Muscle layer of colon (tissue), 2 donors: ENCODE measurements at regions not wholly inside any gene's neighbourhood (a gene's known extent, or its start where the extent isn't known, plus 50 kb on each side); places are given as distances from the start of the nearest gene placed in this dataset.
"Not testable (repeated sequence)": the region's sequence is repeated elsewhere in the genome, so short reads cannot be mapped to it uniquely, and the experiment has no call there.

ENCODE experiments used
- H3K27ac ChIP-seq: one replicate; pipeline ENCODE4 v1.7.0; 2013; ENCODE audit warnings: low read depth, mild to moderate bottlenecking, low read length, moderate library complexity
- H3K27me3 ChIP-seq, 2 donors: one replicate each; pipeline ENCODE4 v1.7.0; 2013; ENCODE audit warnings: low read length in 2 of 2, mild to moderate bottlenecking in 2 of 2; ENCODE audit not compliant: insufficient read depth in 2 of 2, control insufficient read depth in 1 of 2
- H3K36me3 ChIP-seq: one replicate; pipeline ENCODE4 v1.7.0; 2013; ENCODE audit warnings: mild to moderate bottlenecking, low read length; ENCODE audit not compliant: insufficient read depth
- H3K4me1 ChIP-seq: one replicate; pipeline ENCODE4 v1.7.0; 2013; ENCODE audit warnings: mild to moderate bottlenecking, low read length; ENCODE audit not compliant: insufficient read depth
- H3K4me3 ChIP-seq, 2 donors: one replicate each; pipeline ENCODE4 v1.7.0; 2013; ENCODE audit warnings: low read length in 2 of 2, low read depth in 1 of 2, mild to moderate bottlenecking in 1 of 2, moderate library complexity in 1 of 2
- H3K9ac ChIP-seq: one replicate; pipeline ENCODE4 v1.7.0; 2013; ENCODE audit warnings: low read length
- H3K9me3 ChIP-seq: one replicate; pipeline ENCODE4 v1.7.0; 2013; ENCODE audit warnings: mild to moderate bottlenecking, low read length
- donor health status: abdominal sarcoma.
- donor health status: Adenocarcinoma of cecum.

DNA sequence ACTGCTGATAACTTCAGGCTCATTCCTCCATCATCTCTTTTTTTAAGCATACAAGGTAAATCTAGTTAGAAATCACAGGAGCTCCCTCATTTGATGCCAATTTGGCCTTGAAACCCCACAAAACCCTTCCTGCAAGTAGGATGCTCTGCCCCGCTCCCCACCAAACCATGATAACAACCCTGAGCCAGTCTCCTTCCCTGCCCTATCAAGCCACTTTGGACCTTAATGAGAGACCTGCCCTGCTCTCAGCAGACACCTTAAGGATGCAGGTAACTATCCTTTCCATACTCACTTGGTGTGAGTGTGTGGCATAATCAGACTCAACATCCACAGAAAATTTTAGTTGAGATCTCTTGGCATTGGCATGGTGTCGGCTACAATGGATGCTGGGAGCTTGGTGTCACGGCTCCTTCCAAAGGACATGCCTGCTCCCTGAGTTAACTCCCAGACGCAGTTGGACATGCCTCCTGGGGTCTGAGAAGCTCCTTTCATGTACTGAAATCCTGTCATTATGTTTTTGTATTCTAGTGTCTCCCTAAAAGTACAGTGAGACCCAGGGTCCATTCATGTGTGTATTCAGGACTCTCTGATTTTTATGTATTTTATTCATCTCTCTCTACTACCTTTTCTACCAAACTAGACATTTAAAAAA is 801.4 kb downstream of the TMEM121 start:
- H3K4me3 ChIP-seq, H3K9me3 ChIP-seq, H3K9ac ChIP-seq, H3K27me3 ChIP-seq, H3K4me1 ChIP-seq, H3K27ac ChIP-seq, H3K36me3 ChIP-seq: not testable (repeated sequence)

- not testable (repeated sequence) for H3K4me3 ChIP-seq, H3K36me3 ChIP-seq, H3K27ac ChIP-seq, H3K9ac ChIP-seq, H3K9me3 ChIP-seq, H3K27me3 ChIP-seq, H3K4me1 ChIP-seq
These were observed 802.9 kb downstream of the TMEM121 start for GRCh38 chr14:106329243-106329642.

DNA sequence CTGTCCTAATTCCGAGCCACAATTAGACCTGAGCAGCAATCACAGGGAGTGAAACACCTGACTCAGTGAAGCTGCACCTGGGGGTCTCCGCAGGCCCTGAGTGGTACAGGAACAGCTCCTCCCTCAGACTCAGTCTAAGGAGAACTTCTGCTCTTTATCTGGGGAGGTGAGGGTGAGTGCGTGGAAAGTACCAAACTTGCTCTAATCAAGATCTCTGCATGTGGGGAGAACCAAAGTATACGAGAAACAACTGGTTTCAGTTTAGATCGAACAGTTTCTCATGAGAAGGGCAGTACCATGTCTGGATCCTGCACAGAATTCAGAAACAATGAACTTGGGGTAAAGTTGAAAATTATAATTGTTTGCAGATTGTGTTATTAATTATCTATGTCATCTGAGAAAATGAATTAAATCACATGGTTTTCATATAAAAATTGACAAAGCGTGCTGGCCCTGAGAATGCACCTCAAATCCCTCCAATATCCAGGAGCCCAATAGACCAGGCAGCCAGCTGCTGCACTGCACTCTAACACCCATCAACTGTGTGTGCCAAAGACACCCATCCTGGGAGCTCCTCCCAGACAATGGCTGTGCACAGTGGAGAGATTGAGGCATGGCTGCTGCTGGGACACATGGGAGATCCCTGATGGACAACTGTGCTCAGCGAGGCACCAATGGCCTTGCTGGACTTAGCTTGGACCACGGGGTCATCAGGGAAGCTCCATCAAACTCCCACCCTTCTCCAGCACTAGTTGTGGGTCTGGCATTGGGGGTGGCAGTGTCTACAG is 803.8 kb downstream of the TMEM121 start:
- H3K9ac ChIP-seq, H3K9me3 ChIP-seq, H3K36me3 ChIP-seq, H3K4me3 ChIP-seq, H3K27ac ChIP-seq, H3K4me1 ChIP-seq, H3K27me3 ChIP-seq: not testable (repeated sequence)

- H3K4me3 ChIP-seq, H3K4me1 ChIP-seq, H3K9me3 ChIP-seq, H3K27me3 ChIP-seq, H3K9ac ChIP-seq, H3K36me3 ChIP-seq, H3K27ac ChIP-seq: not testable (repeated sequence)
These were observed 808.2 kb downstream of the TMEM121 start for GRCh38 chr14:106334428-106335109.

DNA sequence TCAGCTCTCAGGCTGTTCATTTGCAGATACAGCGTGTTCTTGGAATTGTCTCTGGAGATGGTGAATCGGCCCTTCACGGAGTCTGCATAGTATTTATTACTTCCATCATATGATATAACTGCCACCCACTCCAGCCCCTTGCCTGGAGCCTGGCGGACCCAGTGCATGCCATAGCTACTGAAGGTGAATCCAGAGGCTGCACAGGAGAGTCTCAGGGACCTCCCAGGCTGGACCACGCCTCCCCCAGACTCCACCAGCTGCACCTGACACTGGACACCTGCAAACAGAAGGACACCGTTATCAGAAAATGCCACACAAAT is 808.7 kb downstream of the TMEM121 start:
- not testable (repeated sequence) for H3K27ac ChIP-seq, H3K9ac ChIP-seq, H3K4me3 ChIP-seq, H3K36me3 ChIP-seq, H3K4me1 ChIP-seq, H3K27me3 ChIP-seq, H3K9me3 ChIP-seq

DNA sequence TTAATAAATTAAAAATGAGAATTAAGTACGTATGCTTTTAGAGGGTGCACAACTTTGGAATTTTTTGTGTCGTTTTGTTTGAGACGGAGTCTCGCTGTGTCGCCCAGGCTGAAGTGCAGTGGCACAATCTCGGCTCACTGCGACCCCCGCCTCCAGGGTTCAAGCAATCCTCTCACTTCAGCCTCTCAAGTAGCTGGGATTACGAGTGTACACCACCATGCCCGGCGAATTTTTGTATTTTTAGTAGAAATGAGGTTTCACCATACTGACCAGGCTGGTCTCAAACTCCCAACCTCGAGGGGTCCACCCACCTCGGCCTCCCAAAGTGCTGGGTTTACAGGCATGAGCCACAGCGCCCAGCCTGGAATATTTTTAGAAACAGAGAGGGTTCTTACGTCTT is 812.4 kb downstream of the TMEM121 start:
- not testable (repeated sequence) for H3K9me3 ChIP-seq, H3K9ac ChIP-seq, H3K4me1 ChIP-seq, H3K27me3 ChIP-seq, H3K27ac ChIP-seq, H3K4me3 ChIP-seq, H3K36me3 ChIP-seq

DNA sequence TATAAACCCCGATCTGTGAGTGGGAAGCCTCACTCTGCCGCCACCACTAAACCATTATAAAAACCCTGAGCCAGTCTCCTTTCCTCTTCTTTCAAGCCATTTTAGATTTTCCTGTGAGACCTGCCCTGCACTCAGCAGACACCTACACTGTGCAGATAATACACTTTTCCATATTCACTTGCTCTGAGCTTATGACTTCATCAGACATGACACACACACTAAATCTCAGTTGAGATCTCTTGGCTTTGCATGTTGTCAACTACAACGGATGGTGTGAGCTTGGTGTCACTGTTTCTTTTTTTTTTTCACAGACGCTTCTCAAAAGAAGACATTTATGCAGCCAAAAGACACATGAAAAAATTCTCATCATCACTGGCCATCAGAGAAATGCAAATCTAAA is 814.3 kb downstream of the TMEM121 start:
- not testable (repeated sequence) for H3K27me3 ChIP-seq, H3K27ac ChIP-seq, H3K9me3 ChIP-seq, H3K9ac ChIP-seq, H3K4me1 ChIP-seq, H3K36me3 ChIP-seq, H3K4me3 ChIP-seq

DNA sequence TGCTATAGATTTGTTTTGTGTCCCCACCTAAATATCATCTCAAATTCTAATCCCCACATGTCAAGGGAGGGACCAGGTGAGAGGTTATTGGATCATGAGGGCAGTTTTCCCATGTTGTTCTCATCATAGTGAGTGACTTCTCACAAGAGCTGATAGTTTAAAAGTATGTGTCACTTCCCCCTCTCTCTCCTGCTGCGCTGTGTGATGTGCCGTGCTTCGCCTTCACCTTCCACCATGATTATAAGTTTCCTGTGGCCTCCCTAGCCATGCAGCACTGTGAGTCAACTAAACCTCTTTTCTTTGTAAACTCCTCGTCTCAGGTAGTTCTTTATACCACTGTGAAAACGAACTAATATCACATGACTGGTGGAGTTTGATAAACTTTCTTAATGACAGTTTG is 814.8 kb downstream of the TMEM121 start:
- H3K9me3 ChIP-seq, H3K36me3 ChIP-seq, H3K9ac ChIP-seq, H3K4me3 ChIP-seq, H3K27me3 ChIP-seq, H3K27ac ChIP-seq, H3K4me1 ChIP-seq: not testable (repeated sequence)

DNA sequence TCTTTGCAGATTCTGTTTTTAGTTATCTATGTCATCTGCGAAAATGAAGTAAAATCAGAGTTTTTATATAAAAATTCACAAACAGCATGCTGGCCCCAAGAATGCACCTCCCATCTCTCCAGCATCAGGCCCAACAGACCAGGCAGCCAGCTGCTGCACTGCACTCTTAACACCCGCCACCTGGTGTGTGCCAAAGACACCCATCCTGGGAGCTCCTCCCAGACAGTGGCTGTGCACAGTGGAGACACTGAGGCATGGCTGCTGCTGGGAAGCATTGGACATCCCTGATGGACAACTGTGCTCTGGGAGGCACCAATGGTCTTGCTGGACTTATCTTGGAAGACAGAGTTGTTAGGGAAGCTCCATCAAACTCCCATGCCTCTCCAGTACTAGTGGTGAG is 817.2 kb downstream of the TMEM121 start:
- H3K4me1 ChIP-seq = no peaks in the 10 kb centered on the region
- H3K9me3 ChIP-seq = no peaks in the 10 kb centered on the region
- no peaks in the 10 kb centered on the region for H3K27me3 ChIP-seq
- H3K9ac ChIP-seq = no peak overlapping the region
- no peaks in the 10 kb centered on the region for H3K36me3 ChIP-seq
- H3K4me3 ChIP-seq = no peak overlapping the region
- no peak overlapping the region for H3K27ac ChIP-seq

DNA sequence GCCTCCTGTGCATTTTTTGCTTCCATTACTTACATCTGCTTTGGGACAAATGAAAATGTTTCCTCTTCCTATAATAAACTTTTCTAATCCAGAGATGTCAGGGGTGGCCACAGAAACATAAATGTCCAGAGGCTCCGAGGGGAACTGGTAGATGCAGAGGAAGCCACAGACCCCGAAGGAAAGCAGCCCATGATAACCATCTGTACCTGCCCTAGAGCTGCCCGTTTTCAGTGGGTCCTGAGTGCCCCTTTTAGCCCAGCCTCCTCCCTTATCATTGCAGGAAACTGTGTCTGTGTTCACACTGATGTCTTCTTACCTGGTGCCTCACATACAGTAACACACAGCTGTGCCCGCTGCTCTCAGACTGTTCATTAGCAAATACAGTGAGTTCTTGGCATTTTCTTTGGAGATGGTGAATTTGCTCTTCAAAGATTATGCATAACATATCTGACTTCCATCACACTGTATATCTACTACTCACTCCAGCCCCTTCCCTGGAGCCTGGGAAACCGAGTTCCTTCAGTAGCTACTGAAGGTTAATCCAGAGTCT is 817.8 kb downstream of the TMEM121 start:
- not testable (repeated sequence) for H3K27me3 ChIP-seq, H3K9me3 ChIP-seq, H3K27ac ChIP-seq, H3K9ac ChIP-seq, H3K36me3 ChIP-seq, H3K4me1 ChIP-seq, H3K4me3 ChIP-seq

DNA sequence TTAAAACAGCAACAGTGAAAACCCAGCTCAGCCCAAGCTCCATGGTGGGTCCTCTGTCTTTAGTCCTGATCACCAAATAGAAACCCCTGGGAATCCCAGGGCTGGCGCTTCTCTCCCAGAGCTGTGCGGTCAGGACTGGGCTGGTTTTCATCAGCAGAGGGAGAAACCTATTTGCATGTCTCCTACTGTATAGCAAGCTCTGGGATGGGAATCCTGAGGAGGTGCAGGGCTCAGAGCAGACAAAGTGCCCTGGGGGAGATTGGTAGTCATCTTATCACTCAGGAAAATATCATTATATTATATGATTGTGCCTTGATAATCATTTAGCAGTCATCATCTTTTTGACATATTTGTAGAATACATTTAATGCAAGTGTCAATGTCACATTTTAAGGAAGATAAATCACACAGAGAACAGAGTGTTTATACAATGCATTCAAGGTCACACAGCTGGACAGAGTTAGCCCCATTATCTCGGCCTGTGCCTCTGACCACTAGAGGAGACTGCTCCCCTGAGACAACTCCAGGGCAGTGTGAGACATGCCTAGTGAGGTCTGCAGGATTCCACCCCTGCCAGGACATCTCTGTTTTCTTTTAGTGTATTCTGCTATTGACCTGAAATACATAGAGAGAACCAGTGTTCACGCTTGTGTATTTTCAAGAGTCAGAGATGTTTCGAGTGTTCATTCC is 818.6 kb downstream of the TMEM121 start:
- not testable (repeated sequence) for H3K9me3 ChIP-seq, H3K27ac ChIP-seq, H3K4me3 ChIP-seq, H3K9ac ChIP-seq, H3K36me3 ChIP-seq, H3K4me1 ChIP-seq, H3K27me3 ChIP-seq
